Activated T-cell treated with anti-CD3 and anti-CD28 coated beads for 24 hours (primary cell): ENCODE measurements at regions not wholly inside any gene's neighbourhood (a gene's known extent, or its start where the extent isn't known, plus 50 kb on each side); places are given as distances from the start of the nearest gene placed in this dataset.
"Not testable (repeated sequence)": the region's sequence is repeated elsewhere in the genome, so short reads cannot be mapped to it uniquely, and the experiment has no call there.

Experiments
- DNase-seq: peaks from one replicate; pipeline ENCODE4 v3.0.0-alpha.2; 2020; ENCODE audit warnings: low read depth

DNA sequence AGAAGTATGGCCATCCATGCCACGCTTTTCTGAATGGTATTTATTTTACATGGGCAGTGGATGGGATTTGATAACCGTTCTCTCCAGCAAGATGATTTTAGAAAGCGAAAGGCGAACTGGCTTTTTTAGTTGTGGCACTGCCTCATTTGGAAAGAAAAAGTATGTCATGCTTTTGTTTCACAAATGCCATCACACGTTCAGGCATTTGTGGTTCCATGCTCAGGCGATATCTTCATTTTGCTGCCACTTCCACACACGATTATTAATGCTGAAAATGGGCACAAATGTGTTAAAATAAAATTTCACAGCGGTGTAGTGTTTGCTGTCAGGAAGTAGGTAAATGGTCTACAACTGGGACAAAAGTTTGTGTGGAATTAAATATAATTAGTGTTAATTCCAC is 328.1 kb downstream of the BCL2L11 start:
- not testable (repeated sequence) for DNase-seq

DNA sequence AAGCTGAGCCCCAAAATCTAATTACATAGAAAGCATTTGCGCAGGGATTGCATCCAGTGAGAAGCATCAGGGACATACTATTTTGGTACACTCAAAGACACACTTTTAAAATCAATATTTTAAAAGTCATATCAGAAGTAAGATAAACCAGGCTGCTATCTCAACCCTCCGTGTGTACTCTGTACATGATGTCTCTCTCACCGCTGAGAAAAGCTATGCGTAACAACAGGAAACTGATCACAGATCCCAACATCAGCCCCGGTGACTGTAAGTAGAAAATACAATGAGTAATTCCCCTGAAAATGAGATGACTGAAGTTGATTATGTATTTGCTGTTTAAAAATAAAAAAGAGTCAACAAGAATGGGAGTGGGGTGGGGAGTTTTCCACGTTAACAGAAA is 329.8 kb downstream of the BCL2L11 start:
- not testable (repeated sequence) for DNase-seq

DNA sequence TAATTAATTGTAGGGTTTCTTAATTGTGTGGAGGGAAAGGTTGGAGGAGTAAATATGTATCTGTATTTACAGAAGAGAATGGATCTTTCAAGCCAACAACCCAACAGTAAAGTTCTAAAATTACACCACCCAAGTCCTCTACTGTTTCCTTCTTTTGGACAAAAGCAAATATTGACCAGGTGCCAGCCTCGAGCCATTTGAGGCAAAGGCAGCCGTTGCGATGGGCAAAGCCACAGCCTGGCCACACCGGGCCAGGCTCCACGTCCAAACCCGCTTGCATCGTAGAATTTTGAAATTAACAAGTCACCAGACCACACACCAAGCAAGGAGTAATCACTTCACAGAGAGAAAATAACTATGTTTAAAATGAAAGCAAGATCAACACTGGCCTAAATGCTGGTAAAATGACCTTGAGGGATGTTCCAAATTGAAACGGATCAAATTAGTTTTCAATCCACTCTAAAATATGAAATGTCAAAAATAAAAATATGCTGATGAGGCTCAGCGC is 331.0 kb downstream of the BCL2L11 start:
- DNase-seq: not testable (repeated sequence)

DNA sequence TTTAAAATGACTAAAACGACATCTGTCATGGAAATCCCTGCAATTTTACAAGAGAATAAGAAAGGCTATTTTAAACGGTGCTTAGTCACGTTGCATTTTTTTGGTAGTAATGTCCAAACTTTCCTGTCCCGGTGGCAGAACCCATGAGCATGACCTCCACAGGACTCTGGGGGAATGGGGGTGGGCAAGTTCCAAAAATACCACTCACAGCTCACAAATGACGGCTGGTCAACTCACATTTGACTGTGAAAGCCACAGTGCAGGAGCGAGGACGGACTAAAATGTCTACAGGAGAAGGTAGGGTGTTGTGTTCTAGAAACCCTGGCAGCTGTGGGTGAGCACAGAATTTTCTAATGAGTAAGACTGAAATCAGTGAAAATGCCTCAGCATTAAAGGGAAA is 331.5 kb downstream of the BCL2L11 start:
- DNase-seq: not testable (repeated sequence)

DNA sequence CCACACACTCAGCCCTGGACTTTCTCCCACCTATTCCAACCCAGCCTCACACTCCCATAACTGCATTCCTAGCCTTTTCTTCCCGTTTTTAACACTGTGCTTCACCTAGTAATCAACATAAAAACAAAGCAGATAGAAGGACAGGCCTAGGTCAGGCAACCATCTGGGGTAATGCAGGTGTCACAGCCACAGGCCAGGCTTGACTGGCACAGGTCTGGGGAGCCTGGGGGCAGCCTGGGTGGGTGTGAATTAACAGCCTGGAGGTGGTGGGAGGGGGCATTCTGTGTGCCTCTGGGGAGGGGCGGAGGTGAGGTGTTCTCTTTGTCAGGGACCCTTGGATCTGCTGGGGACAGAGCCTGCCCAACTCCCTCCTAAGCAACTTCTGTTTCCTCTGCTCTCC is 332.6 kb downstream of the BCL2L11 start:
- not testable (repeated sequence) for DNase-seq

DNA sequence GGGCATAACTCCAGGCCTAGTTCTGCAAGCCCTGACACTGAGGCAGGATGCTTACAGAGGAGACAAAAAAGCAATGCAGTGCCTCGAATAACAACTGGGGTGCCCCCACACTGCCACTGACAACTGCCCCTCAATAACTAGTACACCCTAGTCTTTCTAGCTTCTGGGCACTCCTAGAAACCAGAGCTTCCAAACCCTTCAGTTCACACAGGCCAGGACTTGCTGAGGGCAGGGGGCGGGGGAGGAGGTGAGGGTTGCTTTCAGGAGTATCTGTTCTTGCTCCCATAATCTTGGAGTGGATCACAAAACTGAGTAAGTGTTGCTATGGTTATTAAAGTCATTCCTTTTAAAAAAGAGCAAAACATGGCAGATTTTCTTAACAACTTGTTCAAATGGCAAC is 333.1 kb downstream of the BCL2L11 start:
- DNase-seq: not testable (repeated sequence)

DNA sequence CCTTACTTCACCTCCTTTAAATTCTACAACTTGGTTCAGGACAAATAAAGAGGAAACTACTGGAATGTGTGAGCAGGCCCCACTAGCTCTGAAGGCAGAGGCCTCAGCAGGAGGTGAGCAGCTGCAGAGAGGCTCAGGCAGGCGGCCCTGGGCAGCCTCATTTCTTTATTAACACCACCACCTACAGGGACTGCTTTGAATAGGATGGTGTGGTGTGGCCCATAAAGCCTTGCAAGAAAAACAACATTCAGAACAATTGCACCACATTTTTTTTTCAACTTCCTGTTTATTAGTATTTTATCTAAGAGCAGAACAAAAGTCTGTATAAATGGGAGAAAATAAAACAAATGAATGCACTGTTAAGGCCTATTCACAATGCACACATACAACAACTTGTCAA is 333.7 kb downstream of the BCL2L11 start:
- not testable (repeated sequence) for DNase-seq

DNA sequence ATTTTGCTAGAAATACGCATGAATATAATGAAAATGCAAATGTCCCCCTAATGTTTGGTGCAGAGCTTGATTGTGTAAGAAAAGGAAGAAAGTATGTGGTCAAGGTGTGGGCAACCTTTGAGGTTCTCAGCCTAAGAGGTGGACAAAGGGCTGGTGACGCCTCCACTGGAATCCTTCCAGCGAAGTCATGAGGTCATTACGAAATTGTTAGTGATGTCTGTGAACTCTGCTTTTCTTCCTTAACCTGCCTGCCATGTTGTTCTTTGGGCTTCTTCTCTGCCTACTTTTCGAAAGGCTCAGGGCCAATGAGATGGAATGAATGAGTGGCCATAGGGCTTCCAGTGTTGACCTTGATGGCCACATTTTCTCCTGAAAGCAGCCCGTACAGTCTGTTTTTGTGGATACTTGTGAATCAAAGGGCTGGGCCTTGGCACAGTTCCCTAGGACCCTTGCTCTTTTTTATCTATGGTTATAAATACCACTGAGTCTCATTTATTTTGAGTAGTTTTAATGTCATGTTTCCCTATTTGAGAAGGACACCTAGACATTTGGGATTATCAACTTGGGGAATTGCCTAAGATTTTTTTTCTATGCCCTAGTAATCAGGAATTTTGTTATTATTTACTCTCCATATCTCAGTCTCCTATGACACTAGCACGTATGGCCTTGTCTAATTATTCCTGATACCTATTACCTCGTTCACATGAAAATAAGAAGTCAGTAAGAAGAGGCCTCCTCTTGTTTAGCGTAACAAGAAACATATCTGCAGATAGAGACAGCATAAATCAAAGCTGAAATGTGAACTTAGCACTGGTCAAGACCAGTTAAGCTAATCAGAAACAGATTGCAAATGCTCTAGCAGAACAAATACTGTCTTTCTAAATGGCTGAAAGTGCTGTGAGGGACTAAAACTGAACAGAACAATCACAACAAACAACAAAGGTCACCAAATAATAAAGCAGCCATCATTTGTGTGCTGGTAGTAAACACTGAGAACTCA is 334.6 kb downstream of the BCL2L11 start:
- not testable (repeated sequence) for DNase-seq

DNA sequence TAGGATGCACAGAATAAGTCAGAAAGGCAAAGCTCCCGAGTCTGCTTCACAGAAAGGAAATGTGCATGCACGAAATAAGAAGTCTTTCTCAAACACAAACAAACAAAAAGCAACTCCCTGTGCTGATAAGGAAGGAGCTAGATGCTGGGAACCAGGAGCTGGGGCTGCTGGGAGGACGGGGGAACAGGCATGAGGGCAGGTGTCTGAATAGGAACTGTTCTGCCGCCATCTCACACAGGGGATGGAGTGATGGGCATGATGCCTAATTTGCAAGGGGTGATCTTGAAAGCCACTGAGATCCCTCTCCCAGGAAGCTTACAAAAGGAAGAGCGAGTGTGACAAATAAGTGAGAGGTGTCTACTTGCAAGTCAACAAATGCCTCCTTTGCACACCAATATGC is 336.5 kb downstream of the BCL2L11 start:
- not testable (repeated sequence) for DNase-seq

DNA sequence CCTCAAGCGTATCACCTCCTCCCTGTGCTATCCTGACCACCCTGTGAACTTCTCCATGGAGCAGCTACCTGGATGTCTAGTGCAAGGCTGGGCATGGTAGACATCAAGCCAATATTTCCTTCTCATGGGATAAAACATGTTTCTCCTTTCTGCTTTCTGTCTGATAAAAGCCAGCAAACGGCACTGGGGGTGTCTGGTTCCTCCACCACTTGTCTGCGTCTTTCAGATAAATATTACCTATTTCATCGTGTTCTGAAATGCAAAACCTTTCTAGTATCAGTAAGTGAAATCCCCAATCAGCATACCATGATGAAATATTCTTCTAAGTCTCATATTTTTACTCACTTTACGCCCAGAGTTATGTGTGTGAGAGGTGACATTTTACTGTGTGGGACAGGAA is 340.2 kb downstream of the BCL2L11 start:
- DNase-seq: not testable (repeated sequence)

DNA sequence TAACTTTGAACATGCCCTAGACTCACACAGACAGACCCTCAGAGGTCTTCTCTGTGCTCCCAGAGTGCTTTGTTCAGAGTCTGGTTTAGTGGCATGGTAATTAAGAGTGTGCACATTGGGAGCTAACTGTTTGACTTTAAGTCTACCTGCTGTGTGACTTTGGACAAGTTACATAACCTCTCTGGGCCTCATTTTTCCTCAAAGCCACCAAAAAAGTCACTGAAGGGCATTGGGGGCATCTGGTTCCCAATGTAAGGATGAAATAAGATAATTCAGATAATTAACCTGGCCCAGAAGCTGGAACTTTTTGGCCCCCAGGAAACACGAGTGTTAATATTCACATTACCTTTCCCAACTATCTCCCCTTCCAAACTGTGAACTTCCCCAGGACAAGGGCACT is 341.1 kb downstream of the BCL2L11 start:
- not testable (repeated sequence) for DNase-seq

DNA sequence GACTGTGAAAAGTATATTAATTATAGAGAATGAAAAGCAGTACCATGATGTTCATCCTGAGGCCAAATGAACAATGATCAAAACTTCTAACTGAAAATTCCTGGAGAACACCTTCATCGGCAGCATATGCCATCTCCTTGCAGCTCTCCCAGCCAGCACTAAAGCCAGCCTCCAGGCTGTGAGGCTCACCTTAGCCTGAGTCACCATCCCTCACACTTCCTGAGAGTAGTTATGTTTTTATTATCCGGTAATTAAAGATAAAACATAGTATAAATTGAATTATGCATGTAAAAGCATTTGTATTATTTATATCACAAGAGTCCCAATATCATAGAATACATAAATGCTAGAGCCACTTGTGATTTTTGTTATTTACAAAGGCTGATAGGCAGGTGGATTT is 341.9 kb downstream of the BCL2L11 start:
- not testable (repeated sequence) for DNase-seq

DNA sequence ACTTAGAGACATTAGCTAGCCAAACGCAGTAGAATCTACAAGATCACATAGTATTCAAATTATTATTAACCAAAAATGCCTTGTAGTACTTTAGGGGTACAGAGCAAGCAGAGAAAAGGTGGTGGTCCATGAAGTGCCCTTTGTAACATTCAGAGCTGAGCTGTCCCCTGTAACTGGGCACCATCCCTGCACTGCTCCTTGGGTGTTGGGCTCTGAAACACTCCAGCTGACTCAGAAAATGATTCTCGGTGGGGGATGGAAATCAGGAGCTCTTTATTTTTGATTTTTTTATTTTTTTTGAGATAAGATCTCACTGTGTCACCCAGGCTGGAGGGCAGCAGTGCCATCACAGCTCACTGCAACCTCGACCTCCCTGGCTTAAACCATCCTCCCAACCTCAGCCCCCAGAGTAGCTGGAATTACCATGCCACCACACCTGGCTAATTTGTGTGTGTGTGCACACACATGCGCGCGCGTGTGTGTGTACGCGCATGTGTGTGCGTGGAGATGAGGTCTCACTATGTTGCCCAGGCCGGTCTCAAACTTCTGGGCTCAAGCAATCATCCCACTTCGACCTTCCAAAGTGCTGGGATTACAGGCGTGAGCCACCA is 342.6 kb downstream of the BCL2L11 start:
- not testable (repeated sequence) for DNase-seq

DNA sequence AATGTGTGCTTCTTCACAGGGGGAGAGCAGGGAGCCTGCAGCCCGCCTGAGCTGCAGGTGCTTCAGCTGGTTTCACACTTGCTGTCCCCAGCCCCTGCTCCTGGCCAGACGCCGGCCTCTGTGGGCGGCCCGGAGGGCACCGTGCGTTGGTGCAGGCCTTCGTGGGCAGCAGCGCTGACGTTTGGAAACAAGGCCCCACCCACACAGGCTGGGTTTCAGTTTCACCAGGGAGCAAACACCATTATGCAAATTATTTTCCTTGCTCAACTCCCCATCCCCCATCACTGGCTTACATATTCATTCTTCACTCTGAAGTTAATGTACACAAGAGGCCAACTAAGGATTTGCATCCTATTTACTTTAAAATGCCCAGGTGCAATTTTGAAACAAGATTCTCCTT is 343.2 kb downstream of the BCL2L11 start:
- DNase-seq: peak; percentile 28

DNA sequence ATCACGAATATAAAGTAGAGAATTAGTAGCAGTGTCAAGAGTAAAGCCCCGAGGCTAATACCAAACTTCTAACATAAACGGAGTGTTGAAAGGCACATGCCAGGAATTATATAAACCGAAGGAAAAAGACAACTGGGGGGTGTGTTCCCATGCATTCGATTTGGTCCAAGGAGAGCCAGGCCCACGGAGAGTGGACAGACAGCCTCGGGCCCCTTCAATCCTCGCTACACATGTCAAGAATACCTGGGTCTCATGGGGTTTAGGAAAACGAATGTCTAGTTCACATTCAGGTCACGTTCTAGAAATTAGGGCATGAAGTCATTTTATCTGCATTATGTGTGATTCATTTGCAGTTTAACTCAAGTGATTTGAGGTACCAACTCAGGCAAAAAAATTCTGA is 343.7 kb downstream of the BCL2L11 start:
- not testable (repeated sequence) for DNase-seq

DNA sequence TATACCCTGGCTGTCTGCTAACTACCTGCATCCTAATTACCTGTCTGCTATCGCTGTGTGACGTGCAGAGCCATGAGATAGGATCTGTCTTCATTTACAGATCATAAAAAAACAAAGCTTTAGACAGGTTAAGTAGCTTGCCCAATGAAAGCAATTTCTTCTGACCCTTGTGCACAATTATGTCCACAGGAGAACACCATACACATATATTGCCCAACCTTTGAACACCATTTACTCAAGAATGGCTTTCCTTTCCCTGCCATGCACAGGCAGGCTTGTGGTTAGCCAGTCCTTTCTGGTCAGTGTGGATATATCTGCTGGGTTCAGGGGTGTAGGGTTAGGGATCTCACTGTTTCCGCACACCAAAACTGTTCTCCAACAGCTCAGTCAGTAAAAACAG is 344.8 kb downstream of the BCL2L11 start:
- DNase-seq: not testable (repeated sequence)

DNA sequence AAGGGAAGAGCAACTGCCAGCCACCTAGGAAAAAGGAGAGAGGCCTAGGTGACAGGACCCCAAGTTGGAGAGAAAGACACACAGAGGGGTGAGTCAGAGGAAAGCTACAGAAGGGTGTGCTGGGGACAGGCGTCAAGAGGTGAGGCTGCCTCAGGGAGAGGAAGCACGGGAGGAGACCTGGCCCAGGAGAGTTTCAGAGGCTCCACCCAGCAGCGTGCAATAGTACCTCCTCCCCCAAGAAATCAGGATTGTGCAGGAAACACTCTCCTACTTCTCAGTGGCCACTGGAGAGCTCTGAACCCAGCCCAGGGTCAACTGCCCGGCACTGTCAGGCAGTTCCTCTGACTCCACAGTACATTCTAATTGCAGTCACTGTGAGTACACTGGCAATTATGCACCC is 346.0 kb downstream of the BCL2L11 start:
- DNase-seq: not testable (repeated sequence)

DNA sequence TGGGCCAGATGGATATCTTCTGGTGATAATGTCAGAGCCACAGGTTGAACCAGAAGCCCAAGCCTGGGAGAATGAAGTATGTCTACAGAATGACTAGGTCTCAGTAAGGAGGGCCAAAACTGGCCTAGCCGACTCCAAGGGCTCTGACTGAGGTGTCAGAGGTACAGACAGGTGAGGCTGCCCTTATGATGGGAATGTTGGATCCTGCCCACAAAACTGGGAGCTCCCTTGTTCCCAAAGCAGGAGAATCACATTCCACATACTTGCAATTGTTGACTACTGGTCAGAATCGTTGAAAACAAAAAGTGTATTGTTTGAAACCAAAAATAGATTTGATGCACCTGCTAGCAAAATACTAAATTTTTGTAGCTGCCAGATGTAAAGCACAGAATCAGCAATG is 350.2 kb downstream of the BCL2L11 start:
- not testable (repeated sequence) for DNase-seq

DNA sequence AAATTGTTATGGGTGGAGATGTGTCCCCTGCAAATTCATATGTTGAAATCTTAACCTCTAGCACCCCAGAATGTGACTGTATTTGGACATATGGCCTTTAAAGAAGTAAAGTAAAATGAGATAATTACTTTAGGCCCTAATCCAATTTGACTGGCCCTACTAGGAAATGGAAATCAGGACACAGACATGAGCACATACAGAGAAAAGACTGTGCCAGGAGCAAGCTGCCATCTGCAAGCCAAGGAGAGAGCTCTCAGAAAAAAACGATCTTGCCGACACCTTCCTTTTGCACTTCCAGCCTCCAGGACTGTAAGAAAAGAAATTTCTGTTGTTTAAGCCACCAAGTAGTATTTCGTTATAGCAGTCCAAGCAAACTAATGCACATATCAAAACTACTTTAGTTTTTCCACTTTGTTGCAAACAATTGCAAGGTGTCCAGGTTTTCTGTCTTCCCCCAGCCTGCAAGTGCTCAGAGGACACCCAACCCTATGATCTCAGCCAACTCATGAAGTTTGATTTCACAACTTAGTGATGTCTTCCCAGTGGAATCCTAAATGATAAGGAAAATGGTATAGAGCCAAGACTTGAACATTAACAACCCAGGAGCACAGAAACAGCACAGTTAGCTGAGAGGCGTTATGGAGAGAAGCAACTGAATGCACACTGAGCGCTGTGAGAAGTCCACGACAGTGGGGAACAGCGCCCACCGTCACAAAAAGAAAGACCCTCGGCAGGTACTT is 351.2 kb downstream of the BCL2L11 start:
- DNase-seq: not testable (repeated sequence)

DNA sequence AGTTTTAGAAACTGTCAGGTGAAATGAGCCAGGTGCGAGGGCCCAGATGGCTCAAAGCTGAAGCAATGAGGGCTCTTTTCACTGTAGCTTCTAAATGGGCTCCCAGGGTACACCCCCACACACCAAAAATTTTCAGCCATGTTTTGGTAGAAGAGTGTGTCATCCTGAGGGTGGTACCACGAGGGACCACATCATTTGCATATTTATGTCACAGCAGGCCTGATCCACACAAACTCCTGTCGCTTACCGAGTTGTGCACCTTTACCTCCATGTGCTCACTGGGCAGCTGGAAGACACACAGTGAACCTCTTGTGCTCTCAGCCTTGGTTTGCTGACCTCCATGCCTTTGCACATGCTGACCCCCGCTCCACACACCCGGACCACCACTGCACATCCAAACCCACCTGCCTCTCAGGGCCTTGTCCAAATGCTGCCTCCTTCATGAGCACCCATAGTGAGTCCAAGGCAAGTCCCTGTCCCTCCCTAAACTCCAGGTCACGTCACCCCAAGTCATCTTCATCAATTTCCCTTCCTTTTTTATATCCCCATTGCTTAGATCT is 352.2 kb downstream of the BCL2L11 start:
- DNase-seq: not testable (repeated sequence)

DNA sequence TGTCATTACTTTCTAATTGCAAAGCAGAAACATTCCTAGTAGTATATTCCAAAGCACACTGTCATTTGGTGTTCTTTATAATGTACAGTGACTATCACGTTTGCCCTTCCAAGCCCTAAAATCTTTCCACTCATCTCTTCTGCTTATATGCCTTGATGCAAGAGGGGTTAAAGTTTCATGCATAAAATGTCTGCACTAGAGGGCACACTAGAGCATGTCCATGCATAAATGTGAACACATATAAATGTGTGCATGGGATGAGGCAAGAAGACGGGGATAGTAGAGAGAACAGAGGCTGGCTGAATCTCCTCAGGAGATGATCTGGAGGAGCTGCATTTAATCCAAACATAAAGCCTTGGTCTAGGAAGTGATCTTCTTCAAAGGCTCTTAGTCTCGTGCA is 352.8 kb downstream of the BCL2L11 start:
- DNase-seq: not testable (repeated sequence)

DNA sequence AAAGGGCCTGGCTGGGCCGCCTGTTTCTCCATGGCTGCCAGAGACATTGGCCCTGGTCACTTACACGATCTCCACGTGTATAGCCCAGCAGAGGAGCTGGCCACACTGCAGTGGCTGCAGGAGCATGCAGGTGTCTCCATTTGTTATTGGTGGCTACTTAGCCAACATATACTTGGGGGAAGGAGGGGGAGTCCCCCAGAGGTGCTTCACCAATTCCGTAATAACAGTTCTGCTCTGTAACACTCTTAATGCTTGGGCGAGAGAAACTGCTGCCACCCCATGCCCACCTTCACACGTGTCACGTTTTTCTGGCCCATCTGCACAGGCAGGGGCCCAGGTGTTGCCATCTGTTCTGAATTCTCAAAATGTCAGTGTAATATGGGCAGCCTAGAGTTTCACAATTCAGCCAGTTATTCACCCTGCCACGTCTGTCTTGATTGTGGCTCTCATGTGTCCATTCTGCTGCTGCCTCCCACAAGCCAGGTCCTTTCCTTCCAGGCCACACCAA is 353.5 kb downstream of the BCL2L11 start:
- not testable (repeated sequence) for DNase-seq
